ENCODE measurements at regions not wholly inside any gene's neighbourhood (a gene's known extent, or its start where the extent isn't known, plus 50 kb on each side); places are given as distances from the start of the nearest gene placed in this dataset.

DNA sequence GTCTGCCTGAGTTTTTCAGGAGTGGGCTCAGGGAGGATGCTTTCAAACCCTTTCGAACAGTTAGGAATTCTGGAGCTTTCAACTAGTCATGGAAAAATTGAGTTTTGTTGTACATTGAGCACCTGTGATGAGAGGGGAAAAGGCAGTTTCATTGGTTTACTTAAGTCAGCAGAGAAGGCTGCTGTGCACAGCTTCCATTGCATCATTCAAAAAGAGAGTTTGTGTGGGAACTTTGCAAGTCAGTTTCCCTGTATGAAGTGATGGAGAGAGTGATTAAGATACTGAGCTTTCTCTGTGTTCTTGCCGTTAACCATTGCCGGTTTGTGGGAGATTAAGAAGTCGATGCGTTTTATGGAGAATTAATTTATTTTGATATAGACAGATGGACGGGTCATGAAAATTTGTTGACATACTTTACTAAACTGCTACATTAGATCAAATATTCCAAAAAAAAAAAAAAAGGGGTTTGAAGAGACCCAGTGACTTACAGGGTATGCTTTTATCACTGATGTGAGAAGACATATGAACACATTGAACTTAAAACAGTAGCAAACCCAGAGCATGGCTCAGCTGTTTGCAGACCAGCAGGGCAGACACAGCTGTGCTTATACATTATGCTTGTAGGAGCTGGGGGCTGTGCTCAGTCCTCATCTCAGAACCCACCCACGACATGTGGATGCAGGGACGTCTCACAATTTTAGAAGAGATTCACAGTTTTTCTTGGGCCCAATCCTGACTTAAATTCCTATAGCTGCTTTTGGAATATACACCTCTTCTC is 234.1 kb downstream of the SOX4 start:
- Mint-ChIP-seq H3K27ac (no peak overlapping the region), H3K36me3 (no peaks in the 10 kb centered on the region), H3K4me1 (no peaks in the 10 kb centered on the region), H3K9me3 (no peaks in the 10 kb centered on the region), H3K4me3 (no peak overlapping the region)
- DNase-seq (ENCODE audit: low spot score in 2 of 2) (no peak), ATAC-seq (no peak)

DNA sequence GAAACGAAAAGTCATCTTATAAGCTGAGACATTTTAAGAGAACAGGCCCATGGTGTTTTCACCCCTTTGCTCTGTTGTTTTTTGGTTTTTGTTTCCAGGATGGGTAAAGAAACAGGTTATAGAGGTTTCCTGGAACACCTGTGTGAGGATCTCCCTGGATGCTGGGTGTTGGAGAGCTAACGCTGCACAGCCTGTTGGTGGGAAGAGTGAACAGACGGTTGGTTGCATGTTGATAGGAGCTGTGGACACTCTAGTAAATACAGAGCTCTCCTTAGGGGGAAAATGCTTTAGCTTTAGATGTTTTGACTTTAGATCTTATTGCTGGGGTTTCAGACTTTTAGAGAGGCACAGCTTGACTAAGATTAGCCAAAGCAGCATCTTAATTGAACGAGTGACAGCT is 235.2 kb downstream of the SOX4 start:
- Mint-ChIP-seq H3K4me1 (no peaks in the 10 kb centered on the region), H3K36me3 (no peaks in the 10 kb centered on the region), H3K27ac (no peak overlapping the region), H3K4me3 (no peak overlapping the region), H3K9me3 (no peaks in the 10 kb centered on the region)
- no peak for DNase-seq (ENCODE audit: low spot score in 2 of 2)
- ATAC-seq: no peak

DNA sequence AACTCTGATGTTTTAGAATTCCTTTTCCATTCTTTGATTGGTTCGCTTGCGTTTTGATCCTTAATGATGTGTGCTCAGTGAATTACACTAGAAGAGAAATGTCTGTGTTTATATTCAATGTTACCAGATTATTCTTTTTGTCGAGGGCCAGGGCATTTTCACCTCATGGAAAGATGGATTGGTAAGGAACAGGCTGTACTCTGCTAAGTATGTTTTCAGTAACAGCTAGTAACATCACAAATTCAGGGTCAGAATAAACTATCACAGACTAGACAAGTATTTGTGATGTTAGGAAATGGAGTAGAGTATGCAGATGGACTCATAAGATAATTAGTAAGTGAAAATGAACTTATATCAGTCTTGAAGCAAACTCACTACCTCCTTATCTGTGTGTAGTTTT is 235.6 kb downstream of the SOX4 start:
- no peak overlapping the region for H3K4me3 Mint-ChIP-seq
- DNase-seq (ENCODE audit: low spot score in 2 of 2): no peak
- no peak for ATAC-seq
- H3K36me3 Mint-ChIP-seq: no peaks in the 10 kb centered on the region
- no peaks in the 10 kb centered on the region for H3K4me1 Mint-ChIP-seq
- no peaks in the 10 kb centered on the region for H3K9me3 Mint-ChIP-seq
- no peak overlapping the region for H3K27ac Mint-ChIP-seq

DNA sequence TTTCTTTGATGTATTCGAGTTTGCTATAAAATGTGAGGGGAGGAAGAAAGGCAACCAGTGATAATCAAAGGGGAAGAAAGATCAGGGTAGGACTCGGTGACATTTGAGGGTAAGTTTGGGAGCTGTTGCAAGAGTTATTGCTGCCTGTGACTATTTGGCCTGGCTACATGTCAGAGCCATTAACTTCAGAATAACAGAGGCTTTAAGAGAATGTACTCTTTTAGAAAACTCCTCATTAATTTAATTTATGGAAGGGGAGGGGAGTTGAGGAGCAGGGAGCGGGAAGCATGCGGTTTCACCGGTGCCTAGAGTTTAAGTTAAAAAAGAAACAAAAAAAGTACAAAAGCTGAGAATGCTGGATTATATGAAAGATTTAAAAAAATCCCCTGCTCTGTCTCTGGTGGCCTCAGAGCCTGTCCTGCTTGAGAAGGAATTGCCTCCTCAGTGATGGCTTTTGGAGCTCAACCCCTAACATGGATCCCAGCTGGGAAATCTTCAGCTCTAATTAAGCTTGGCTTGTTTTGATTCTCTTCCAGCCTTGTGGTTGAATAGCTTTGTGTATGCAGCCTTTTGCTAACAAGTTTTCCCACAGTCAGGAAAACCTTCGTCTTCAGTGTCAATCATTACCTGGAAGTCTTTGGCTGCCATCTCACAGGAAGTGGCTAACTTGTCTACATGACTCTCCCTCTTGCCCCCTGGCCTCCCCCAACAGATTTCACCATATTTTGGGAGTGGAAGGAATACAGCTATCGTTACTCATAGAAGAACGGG is 238.2 kb downstream of the SOX4 start:
- H3K9me3 Mint-ChIP-seq: no peaks in the 10 kb centered on the region
- H3K4me3 Mint-ChIP-seq: no peak overlapping the region
- no peaks in the 10 kb centered on the region for H3K4me1 Mint-ChIP-seq
- no peak for ATAC-seq
- no peak overlapping the region for H3K27ac Mint-ChIP-seq
- no peak for DNase-seq (ENCODE audit: low spot score in 2 of 2)
- H3K36me3 Mint-ChIP-seq: no peaks in the 10 kb centered on the region

DNA sequence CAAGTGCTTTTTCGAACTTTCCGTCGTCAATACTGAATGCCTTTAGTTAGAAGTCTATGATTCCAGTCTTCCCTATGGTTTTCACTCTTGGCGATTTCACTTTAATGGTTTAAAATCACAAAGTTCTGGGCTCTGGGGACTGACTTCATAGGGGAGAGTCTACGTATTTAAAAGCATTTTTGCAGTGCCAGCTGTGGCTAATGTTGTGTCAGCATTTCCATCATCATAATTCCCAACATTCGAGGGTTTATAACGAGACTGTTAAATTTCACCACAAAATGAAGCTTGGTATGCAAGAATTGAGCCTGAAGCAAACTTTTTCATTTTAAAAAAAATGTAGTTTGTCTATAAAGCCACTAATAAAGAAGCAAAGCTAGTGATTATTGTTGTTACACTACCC is 242.7 kb downstream of the SOX4 start:
- Mint-ChIP-seq H3K27ac (no peak overlapping the region), H3K4me3 (no peak overlapping the region), H3K36me3 (no peaks in the 10 kb centered on the region), H3K9me3 (no peaks in the 10 kb centered on the region), H3K4me1 (no peaks in the 10 kb centered on the region)
- DNase-seq (ENCODE audit: low spot score in 2 of 2) (no peak), ATAC-seq (no peak)

DNA sequence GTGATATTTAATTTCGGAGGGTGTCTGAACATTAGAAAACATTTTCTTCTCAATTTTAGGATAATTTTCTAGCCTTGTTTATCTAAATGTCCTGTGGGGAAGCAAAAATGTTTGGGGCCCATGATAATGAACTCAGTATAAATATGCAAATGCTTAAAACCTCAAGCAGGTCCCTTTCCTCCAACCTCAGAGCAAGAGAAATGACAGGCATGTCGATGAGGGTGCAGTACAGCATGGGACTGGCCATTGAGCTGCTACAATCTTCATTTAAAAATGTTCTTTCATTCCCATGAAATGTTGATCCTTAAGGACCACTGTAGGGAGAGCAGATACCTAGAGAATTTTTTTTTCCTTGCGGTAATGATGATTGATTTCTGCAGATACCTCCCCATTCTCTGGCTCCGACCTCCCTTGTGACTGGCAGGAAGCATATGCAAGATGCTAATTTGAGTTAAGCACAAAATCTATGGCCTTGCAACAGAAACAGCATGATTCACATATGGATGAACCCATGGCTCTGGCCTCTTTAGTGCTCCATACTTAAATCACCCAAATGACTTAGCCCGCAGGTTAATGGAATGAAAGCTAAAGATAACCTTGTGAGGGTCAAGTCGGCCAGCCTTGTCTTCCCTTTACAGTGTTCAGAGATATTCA is 243.3 kb downstream of the SOX4 start:
- Mint-ChIP-seq H3K27ac (no peak overlapping the region), H3K36me3 (no peaks in the 10 kb centered on the region), H3K9me3 (no peaks in the 10 kb centered on the region), H3K4me3 (no peak overlapping the region), H3K4me1 (no peaks in the 10 kb centered on the region)
- no peak for ATAC-seq
- DNase-seq (ENCODE audit: low spot score in 2 of 2): no peak

DNA sequence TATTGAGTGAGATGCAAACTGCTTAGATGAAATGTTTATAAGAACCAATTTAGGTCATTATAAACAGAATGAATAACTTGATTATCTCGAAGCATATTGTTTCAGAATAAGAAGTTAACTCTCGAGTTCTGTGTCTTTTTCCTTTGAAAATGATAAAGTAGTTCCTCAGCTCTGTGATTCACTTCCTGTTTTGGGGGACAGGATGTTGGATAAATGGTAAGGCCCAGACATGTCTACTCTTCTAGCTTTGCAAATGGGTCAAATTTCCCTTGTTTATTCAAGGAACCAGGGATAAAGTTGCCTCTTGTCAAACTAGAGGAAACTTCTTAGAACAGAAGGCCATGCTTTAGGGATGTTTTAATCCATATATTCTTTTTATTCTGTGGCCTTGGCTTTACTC is 246.9 kb downstream of the SOX4 start:
- H3K4me3 Mint-ChIP-seq: no peak overlapping the region
- H3K4me1 Mint-ChIP-seq: no peaks in the 10 kb centered on the region
- H3K36me3 Mint-ChIP-seq: no peaks in the 10 kb centered on the region
- DNase-seq (ENCODE audit: low spot score in 2 of 2) (no peak), ATAC-seq (no peak)
- no peak overlapping the region for H3K27ac Mint-ChIP-seq
- no peaks in the 10 kb centered on the region for H3K9me3 Mint-ChIP-seq

DNA sequence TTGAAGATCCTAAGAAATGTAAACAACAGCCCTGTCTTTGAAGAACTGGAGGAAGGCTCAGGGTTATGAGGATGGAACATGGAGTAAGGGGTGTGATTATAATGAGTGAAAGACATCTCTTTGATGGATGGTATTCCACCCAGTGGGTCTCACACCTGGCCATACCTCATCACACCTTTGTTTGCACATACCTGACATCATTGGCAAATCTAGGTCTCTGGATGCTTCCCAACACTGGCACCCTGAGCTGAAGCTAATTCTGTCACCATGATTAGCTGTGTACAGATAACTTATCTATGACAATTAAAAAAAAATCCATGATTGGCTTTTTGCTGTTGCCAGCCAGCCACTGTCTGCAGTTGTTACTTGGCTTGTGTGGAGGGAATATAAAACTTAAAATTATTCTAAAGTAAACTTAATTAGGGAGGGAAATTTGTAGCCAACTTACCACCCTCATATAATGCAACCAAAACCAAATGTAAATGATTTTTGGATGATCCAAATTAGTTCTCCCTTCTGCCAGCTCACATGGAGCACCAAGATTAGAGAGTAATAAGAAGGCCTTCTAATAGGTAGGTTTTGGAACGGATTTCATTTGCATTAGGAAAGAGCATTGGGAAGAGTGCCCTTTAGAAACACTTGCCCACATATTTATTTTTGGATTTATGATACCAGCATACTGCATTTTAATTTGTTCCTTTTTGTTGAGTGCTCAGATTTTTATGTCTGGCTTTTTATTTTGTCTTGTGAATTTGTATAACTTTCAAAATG is 249.5 kb downstream of the SOX4 start:
- no peak overlapping the region for H3K27ac Mint-ChIP-seq
- ATAC-seq (no peak), DNase-seq (ENCODE audit: low spot score in 2 of 2) (no peak)
- no peaks in the 10 kb centered on the region for H3K36me3 Mint-ChIP-seq
- no peaks in the 10 kb centered on the region for H3K9me3 Mint-ChIP-seq
- no peaks in the 10 kb centered on the region for H3K4me1 Mint-ChIP-seq
- H3K4me3 Mint-ChIP-seq: no peak overlapping the region

DNA sequence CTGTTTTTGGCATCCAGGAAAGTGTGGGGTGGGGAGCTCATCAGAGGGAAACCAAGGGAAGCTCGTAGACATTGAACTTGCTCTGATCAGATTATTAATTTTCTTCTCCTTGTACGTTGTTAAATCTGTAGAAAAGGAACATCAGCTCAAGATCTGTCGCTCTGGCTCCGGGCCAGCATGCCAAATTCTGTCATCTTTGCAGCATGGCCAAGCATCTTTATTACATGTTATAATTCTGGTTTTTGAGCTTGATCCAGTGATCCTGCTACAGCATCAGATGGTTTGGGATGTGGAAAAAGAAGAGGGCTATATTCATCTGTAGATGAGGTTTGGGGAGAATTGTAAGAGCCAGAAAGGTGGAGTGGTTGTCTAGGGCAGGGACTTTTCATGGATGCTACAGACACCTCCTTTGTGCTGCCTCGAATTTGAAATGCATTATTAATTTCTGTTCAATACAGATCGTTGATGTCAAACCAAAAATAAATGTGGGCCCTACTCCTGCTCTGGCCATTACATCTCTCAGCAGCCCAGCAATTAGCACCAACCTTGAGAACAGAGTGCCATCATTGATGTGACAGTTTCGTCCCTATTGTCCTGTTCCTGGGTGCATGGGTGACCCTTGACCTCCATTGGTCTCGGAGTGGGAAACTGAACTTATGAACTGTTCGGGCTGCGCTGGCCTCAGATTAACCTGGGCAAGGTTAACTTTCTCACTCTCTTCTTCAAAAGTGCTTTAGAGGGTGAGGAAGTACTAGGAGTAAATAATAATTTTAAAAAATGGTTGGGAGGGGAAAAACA is 250.8 kb downstream of the SOX4 start:
- DNase-seq (ENCODE audit: low spot score in 2 of 2) (no peak), ATAC-seq (no peak)
- H3K36me3 Mint-ChIP-seq: no peaks in the 10 kb centered on the region
- no peaks in the 10 kb centered on the region for H3K4me1 Mint-ChIP-seq
- no peak overlapping the region for H3K4me3 Mint-ChIP-seq
- H3K27ac Mint-ChIP-seq: no peak overlapping the region
- no peaks in the 10 kb centered on the region for H3K9me3 Mint-ChIP-seq

DNA sequence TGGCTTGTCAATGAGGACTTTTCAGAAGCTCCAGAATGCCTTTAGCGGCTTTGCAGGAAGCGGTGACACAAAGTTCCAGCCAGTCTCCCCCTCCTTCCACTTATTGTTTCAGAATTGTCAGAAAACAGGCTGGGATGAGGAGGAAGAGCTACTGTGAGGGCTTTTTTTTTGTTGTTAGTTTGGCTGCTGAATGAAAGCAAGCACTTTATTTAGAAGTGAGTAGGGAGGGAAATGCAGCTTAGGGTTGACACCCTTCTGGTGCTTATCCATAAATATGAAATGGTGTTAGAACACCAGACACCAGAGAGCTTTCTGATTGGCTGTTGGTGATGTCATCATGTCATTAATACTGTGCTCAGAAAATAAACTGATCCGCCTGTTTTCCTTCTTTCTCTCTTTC is 251.5 kb downstream of the SOX4 start:
- Mint-ChIP-seq H3K36me3 (no peaks in the 10 kb centered on the region), H3K4me3 (no peak overlapping the region), H3K9me3 (no peaks in the 10 kb centered on the region), H3K4me1 (no peaks in the 10 kb centered on the region), H3K27ac (no peak overlapping the region)
- ATAC-seq (no peak), DNase-seq (ENCODE audit: low spot score in 2 of 2) (no peak)

DNA sequence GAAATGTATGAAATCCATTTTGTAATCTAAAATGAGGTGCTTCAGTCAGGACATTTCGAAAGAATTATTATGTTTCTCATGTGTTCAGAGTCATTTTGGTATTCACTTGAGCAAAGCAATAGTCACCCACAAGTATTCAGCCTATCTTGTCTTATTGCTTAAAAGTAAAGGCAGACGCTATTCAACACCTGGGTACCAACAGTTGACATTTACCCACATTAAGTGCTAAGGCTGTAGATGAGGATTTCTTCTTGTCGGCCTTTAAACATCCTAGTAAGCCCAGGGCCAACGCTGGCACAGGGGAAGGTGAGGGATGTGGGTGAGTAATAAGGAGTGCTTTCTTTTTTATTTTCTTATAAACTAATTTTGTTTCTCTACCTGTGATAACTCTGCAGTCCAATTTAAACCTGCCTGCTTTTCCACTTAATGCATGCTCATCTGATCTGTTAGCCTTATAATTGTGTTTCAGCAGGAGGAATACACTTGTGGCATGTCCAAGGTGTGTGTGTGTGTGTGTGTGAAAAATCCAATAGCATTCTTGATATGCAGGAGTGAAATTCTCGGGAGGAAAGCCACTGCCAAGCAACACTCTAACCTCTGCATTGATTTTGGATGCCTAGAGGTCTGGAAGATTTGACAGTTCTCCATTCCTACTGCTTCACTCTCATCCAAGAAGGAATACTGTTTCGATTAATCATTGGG is 252.0 kb downstream of the SOX4 start:
- Mint-ChIP-seq H3K27ac (no peak overlapping the region), H3K4me3 (no peak overlapping the region), H3K9me3 (no peaks in the 10 kb centered on the region), H3K36me3 (no peaks in the 10 kb centered on the region), H3K4me1 (no peaks in the 10 kb centered on the region)
- DNase-seq (ENCODE audit: low spot score in 2 of 2) (no peak), ATAC-seq (no peak)

DNA sequence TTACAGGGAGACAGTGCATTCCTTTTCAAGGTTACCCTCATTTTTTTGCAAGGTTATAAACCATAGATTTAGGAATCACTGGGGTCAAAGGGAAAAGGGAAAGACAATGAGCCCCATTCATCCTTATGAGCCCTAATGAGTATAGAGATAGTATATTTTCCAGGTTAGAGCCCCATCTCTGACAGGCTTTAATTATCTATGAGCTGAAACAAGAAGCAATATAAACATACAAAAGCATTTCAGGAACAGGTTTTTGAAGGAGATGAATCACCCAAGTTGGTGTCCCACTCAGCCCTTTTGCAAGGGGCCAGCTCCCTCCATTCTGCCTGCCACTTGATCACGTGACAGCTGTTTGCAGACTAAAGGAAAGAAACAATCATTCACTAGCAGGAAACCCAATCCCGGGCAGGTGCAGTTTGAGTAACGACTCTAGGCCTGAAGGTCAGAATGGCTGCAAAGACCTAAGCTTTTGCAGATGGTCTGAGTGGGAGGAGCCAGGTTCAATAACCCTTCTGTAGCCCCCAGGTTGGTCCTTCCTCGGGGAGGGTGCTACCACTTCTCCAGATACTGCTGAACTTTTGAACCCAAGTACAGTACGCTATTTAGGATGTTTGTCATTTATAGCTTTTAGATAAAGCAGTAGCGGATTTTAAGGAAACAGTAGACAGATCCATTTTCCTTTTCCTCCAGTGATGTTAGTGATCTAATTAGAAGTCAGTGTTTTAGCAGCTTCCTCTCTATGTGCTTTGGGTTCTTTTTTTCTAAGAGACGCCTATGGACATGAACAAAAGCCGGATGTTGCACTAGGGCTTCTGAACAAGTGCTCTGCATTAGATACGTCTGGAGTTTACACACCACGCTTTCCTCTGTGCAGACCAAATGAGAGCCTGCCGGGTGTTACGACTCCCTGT is 253.2 kb downstream of the SOX4 start:
- no peak for ATAC-seq
- Mint-ChIP-seq H3K27ac (no peak overlapping the region), H3K4me1 (no peaks in the 10 kb centered on the region), H3K4me3 (no peak overlapping the region), H3K9me3 (no peaks in the 10 kb centered on the region), H3K36me3 (no peaks in the 10 kb centered on the region)
- DNase-seq (ENCODE audit: low spot score in 2 of 2): no peak

DNA sequence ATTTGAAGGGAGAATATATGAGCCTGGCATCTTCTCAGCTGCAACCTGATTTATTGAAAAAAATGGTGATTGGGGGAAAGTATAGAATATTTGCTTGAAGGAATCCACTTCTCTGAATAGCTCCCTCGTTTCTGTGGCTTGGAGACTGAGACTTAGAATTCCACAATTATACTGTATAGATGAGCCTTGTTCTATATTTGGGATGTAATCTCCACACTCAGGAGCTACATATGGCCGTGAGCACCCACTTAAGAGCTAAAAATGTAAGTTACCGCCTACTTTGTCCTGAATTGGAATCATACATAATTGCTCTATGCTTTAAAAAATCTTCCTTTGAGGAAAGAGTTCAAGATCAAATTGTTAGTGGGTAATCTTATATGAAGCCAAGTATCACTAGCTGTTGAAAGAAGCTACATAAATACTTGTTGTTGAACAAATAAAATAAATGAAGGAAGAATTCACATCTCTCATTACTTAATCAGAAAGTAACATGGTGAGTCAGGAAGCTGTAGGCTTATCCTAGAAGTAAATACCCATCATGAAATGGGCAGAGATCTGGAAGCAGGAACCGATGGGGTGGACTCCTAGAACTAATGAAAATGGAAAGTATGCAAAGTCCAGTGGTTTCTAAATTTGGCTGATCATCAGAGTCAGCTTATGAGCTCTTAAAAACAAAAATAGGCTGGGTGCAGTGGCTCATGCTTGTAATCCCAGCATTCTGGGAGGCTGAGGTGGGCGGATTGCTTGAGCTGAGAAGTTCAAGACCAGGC is 254.3 kb downstream of the SOX4 start:
- no peak for ATAC-seq
- Mint-ChIP-seq H3K4me1 (no peaks in the 10 kb centered on the region), H3K9me3 (no peaks in the 10 kb centered on the region), H3K36me3 (no peaks in the 10 kb centered on the region), H3K4me3 (no peak overlapping the region), H3K27ac (no peak overlapping the region)
- DNase-seq (ENCODE audit: low spot score in 2 of 2): no peak
